GM20431 (cell line): ENCODE measurements at regions not wholly inside any gene's neighbourhood (a gene's known extent, or its start where the extent isn't known, plus 50 kb on each side); places are given as distances from the start of the nearest gene placed in this dataset.

Experiments
- in situ Hi-C: fragments of 300-500 bp; cut with MseI, MboI; formaldehyde crosslinking; loops from one replicate; pipeline ENCODE4 v1.15.0; 2020; ENCODE audit warnings: low sequenced_read_pairs; ENCODE audit not compliant: unreplicated experiment

DNA sequence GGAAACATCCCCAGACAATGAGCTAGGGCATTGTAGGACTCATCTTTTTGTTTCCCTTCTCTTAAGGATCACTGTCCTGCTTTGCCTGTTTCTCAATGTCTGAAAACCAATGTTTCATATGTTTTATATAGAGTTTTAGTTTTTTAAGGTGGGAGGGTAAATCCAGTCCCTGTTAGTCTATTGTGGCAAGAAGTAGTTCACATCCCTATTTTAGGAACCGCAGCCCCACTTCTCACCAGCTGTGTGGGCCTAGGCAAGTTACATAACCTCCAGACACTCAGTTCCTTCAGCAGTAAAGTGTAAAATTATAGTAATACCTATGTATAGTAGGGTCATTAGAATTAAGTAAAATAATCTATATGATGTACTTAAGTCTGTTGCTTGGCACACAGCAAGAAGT is 105.8 kb upstream of the WLS start:
- in situ Hi-C loops: loop anchor here (25.0 kb wide), 1 partner anchor 226 kb away; no protein-coding TSS in a partner anchor

- in situ Hi-C loops: loop anchor here (25.0 kb wide), 1 partner anchor 220 kb away; no protein-coding TSS in a partner anchor
Measured at GRCh38 chr1:68332041-68332440, 99.7 kb upstream of the WLS start.

DNA sequence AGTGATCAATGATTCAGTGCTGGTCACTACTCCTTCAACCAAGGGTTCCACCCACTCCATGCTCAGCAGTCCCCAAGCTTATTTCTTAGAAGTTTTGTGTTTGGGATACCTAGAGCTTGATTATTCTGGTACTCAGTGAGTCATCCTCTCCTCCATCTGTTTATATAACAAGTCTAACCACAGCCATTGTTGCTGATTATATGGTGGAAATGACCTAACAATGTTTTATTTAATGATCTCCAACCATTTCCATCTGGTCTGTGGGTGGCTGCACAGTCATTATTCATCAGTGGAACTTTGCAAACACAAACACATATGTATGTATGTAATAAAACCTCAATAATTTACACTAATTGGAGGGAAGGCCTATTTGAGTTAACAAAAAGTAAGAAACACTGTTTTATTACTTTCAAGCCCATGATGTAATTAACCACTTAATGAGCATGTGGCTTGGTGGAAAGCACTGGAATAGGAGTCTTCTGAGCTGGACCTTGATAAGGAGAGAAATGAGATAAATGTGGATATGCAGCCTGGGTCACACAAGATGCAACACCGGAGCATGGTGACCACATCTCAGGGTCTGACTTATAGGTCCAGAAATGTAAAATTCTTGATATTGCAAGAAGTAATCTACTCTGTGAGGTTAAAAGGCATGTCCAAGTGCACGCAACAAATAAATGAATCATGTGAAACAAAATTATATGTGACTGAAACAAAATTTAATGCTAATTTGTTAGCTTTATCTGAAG is 99.0 kb upstream of the WLS start:
- in situ Hi-C loops: loop anchor here (25.0 kb wide), 1 partner anchor 219 kb away; no protein-coding TSS in a partner anchor

DNA sequence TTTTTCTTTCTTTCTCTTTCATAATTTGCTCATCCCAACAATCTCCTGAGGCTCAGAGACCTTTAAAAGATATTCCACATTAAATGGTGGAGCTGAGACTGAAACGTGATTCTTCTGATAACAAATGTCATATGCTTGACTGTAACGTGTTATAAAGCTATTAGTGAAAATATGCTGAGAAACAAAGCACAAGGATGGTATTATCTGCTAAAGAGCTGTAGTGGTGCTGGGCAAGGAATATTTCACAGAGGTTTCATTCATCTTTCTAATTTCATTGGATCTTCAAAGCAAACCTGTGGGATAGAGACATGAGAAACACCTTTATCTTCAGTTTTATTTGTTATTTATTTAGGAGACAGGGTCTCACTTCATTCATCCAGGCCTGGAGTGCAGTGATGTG is 98.1 kb upstream of the WLS start:
- in situ Hi-C loops: loop anchor here (25.0 kb wide), 1 partner anchor 218 kb away; no protein-coding TSS in a partner anchor

GRCh38 chr1:68329096-68329835 is 96.9 kb upstream of the WLS start:
- in situ Hi-C loops: loop anchor here (25.0 kb wide), 1 partner anchor 217 kb away; no protein-coding TSS in a partner anchor

DNA sequence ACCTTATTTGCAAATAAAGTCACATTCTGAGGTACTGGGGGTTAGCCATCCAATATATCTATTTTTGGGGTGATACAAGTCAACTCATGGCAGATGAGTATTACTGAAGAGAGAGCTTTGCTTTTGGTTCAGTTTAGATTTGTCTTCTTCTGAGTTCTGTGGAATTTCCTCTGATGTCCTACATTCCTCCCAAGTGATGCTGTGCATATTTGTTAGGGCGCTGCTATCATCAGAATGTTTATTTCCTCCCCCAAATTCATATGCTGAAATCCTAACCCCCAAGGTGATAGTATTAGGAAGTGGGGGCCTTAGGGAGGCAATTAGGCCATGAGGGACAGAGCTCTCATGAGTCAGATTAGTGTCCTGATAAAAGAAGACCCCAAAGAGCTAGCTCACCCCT is 96.2 kb upstream of the WLS start:
- in situ Hi-C loops: loop anchor here (25.0 kb wide), 1 partner anchor 216 kb away; no protein-coding TSS in a partner anchor

- in situ Hi-C loops: loop anchor here (25.0 kb wide), 1 partner anchor 215 kb away; no protein-coding TSS in a partner anchor
Measured at GRCh38 chr1:68327414-68327813, 95.1 kb upstream of the WLS start.

DNA sequence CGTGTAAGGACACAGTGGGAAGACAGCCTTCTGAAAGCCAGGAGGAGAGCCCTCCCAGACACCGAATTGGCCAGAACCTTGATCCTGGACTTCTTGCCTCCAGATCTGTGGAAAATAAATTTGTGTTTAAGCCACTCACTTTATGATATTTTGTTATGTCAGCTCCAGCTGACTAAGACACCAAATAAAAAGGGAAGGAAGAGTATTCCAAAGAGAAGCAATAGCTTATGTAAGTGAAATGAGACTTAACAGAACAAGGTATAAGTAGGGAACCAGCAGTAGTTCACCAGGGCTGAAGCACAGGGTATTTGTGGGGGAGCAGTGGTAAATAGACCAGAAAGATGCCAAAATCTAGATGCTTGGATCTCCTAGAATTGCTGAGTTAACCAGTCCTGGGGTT is 94.2 kb upstream of the WLS start:
- in situ Hi-C loops: loop anchor here (25.0 kb wide), 1 partner anchor 214 kb away; no protein-coding TSS in a partner anchor

GRCh38 chr1:68324316-68324715 is 92.0 kb upstream of the WLS start:
- in situ Hi-C loops: no loop called here

DNA sequence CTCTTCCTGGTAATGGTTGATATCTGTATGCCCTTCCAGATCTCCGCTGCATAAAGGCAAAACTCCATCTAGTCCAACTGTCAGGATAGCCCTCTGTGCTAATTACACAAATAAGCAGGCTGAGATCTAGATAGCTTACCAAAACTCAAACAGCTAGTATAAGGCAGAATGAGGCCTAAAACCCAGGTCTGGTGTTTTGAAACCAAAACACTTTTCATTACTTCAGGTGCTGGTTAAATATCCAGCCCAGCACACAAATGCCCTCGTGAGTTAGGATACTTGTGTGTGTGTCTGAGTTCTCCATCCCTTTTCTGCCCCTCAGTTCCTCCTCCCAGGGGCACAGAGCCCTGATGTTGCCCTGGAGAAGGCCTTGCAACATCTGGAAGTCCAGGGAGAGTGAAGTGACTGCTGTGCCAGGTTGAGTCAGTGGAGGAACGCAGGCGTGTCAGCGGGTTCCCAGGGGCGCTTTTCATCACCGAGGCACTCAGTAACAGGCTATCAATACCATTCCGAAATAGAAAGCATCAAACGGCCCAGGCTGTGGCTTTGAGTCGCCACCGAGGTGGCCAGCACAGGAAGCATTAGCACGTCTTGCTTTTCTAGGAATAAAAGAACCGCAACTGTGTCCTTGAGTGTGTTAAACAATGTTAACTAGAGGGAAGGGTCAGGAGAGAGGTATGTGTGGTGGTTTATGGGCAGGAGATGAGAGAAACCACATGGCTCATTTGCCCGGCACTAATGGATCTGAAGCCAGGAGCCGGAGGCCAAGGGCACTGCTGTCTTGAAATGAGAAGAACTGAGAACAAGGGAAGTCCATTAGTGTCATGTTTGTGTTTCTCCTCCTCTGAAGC is 90.7 kb upstream of the WLS start:
- in situ Hi-C loops: no loop called here

DNA sequence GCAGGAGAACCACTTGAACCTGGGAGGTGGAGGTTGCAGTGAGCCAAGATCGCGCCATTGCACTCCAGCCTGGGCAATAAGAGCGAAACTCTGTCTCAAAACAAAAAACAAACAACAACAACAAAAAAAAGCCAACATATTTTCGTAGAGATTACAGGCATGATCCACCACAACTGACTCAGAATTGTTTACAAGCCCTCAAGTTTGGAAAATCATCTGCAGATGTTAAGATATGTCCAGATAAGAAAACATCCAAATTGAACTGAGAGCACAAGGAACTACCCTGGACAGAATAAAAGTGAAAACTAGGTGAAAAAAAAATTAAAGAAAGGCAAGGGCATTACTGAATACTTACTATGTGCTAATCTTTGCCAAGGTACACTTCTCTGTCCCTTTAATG is 89.8 kb upstream of the WLS start:
- in situ Hi-C loops: no loop called here

GRCh38 chr1:68321084-68321685 is 88.9 kb upstream of the WLS start:
- in situ Hi-C loops: no loop called here

DNA sequence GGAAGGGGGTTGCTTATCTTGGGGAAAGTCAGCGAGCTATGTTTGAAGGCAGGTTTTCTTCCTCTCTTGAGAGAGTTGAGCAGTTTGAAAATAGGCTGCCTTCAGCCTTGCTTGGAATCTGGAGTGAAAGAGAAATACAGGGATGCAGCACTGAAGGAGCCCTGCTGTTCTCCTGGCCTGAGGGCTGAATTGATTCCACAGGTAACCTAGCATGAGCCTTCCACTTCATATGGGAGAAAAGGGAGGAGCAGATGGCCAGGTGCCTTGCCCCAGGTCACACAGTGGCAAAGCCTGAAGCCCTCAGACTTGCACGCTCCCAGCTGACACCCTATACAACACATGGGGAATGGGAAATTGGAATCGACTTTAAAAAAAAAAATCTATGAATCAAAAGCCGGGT is 88.0 kb upstream of the WLS start:
- in situ Hi-C loops: no loop called here

GRCh38 chr1:68319907-68320306 is 87.6 kb upstream of the WLS start:
- in situ Hi-C loops: no loop called here

GRCh38 chr1:68317543-68317942 is 85.2 kb upstream of the WLS start:
- in situ Hi-C loops: no loop called here

GRCh38 chr1:68314151-68314780 is 81.9 kb upstream of the WLS start:
- in situ Hi-C loops: no loop called here

- in situ Hi-C loops: no loop called here
Measured at GRCh38 chr1:68313735-68314134, 81.4 kb upstream of the WLS start.

- in situ Hi-C loops: no loop called here
Measured at GRCh38 chr1:68308034-68308433, 75.7 kb upstream of the WLS start.

DNA sequence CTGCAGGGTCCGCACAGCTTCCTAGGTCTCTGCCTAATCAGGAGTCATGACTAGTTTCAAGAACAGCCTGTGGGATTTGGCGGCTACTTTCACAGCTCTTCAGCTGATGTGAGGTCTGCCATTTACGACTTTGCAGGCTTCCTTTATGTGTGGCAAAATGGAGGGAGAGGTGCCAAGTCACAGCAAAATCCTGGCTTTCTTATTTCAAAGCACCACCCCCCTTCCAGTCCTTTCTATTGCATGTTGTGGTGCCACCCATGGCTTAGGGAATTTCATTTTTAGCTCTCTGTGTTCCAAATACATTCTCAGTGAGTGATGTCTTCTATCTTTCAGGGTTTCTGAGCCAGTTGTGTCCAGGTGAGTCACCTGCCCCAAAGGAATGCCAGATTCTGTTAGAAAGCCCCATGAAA is 75.1 kb upstream of the WLS start:
- in situ Hi-C loops: no loop called here
